ENCODE measurements at regions not wholly inside any gene's neighbourhood (a gene's known extent, or its start where the extent isn't known, plus 50 kb on each side); places are given as distances from the start of the nearest gene placed in this dataset.
A peak's percentile ranks its signal among the peaks of the same experiment; 100 is the strongest.

- no peak for DNase-seq (ENCODE audit: low spot score)
- TF ChIP-seq, protein P1, sequence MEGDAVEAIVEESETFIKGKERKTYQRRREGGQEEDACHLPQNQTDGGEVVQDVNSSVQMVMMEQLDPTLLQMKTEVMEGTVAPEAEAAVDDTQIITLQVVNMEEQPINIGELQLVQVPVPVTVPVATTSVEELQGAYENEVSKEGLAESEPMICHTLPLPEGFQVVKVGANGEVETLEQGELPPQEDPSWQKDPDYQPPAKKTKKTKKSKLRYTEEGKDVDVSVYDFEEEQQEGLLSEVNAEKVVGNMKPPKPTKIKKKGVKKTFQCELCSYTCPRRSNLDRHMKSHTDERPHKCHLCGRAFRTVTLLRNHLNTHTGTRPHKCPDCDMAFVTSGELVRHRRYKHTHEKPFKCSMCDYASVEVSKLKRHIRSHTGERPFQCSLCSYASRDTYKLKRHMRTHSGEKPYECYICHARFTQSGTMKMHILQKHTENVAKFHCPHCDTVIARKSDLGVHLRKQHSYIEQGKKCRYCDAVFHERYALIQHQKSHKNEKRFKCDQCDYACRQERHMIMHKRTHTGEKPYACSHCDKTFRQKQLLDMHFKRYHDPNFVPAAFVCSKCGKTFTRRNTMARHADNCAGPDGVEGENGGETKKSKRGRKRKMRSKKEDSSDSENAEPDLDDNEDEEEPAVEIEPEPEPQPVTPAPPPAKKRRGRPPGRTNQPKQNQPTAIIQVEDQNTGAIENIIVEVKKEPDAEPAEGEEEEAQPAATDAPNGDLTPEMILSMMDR (IDR thresholded peaks at IDR 0.05; ENCODE audit: borderline replicate concordance, control extremely low read depth, extremely low read depth, insufficient read depth, missing control alignments), result no peak
- in situ Hi-C loops (cut with MboI; ENCODE audit: low sequenced_read_pairs, unreplicated experiment), result no loop called here
Observed at GRCh38 chr10:84765086-84765485, 436.7 kb downstream of the CCSER2 start.

GRCh38 chr10:84765656-84766055, 437.3 kb downstream of the CCSER2 start:
- TF ChIP-seq, protein P1 (IDR thresholded peaks at IDR 0.05; ENCODE audit: borderline replicate concordance, control extremely low read depth, extremely low read depth, insufficient read depth, missing control alignments), result no peak
- DNase-seq (ENCODE audit: low spot score), result no peak
- in situ Hi-C loops (cut with MboI; ENCODE audit: low sequenced_read_pairs, unreplicated experiment), result no loop called here

- in situ Hi-C loops (cut with MboI; ENCODE audit: low sequenced_read_pairs, unreplicated experiment), result no loop called here
- TF ChIP-seq, protein P1 (IDR thresholded peaks at IDR 0.05; ENCODE audit: borderline replicate concordance, control extremely low read depth, extremely low read depth, insufficient read depth, missing control alignments), result no peak
- DNase-seq (ENCODE audit: low spot score), result no peak
Observed at GRCh38 chr10:84766923-84767322, 438.5 kb downstream of the CCSER2 start.

DNA sequence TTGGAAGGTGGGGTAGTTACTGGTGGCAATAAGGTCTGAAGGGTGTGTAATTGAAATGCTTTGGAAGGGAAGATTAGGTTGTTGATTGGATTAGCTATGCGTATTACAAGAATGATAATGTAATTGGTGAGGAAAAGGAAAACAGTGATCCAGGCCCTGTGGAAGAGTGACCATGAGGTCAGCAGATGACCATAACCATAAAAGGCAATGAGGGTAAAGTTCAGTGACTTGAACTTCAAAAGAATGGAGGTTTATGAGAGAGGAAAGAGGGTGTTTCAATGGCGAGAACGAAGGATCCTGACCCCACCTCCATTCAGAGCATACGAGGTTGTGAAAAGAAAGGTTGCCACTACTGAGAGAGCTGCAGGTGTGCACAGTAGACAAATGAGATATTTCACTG, 439.7 kb downstream of the CCSER2 start:
- in situ Hi-C loops (cut with MboI; ENCODE audit: low sequenced_read_pairs, unreplicated experiment), result no loop called here
- TF ChIP-seq, protein P1 (IDR thresholded peaks at IDR 0.05; ENCODE audit: borderline replicate concordance, control extremely low read depth, extremely low read depth, insufficient read depth, missing control alignments), result no peak
- no peak for DNase-seq (ENCODE audit: low spot score)

DNA sequence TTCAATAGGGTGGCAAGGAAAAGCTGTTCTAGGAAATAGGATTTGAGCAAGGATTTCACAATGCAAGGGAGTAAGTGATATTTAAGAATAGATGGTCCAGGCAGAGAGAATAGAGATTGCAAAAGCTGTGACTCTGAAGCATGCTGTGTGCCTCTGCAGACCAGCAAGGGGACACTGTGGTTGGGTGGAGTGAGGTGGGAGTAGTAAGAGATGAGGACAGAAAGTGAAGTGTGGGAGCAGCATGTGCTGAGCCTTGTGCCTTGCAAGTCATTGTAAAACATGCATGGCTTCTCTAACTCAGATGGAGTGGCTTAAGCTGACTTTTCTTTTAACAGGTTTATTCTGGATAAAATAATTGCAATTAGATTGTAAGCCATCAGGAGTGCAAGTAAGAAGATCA, 442.4 kb downstream of the CCSER2 start:
- no peak for DNase-seq (ENCODE audit: low spot score)
- in situ Hi-C loops (cut with MboI; ENCODE audit: low sequenced_read_pairs, unreplicated experiment), result no loop called here
- TF ChIP-seq, protein P1 (IDR thresholded peaks at IDR 0.05; ENCODE audit: borderline replicate concordance, control extremely low read depth, extremely low read depth, insufficient read depth, missing control alignments), result no peak

GRCh38 chr10:84783386-84783785, 455.0 kb downstream of the CCSER2 start:
- in situ Hi-C loops (cut with MboI; ENCODE audit: low sequenced_read_pairs, unreplicated experiment), result no loop called here
- DNase-seq (ENCODE audit: low spot score), result peak; percentile 47
- TF ChIP-seq, protein P1 (IDR thresholded peaks at IDR 0.05; ENCODE audit: borderline replicate concordance, control extremely low read depth, extremely low read depth, insufficient read depth, missing control alignments), result peak; percentile 64

DNA sequence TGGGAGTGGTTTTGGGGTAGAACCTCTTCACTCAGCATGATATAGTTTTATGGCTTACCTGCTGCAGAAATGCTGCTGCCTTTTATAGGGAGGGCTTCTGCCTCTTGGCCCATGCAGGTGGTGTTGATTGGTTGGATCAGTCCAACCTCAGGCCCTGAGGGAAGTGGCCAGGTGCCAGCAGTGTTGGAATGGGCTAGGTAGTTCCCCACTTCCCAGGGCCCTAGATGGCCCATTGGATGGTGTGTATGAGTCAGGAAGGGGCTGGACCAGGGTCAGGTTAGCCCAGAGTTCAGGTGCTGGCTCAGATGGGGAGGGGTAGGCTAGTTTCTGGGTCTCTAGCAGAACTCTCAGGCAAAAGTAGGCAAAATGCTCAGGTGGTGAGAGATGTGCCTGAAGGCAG, 455.5 kb downstream of the CCSER2 start:
- TF ChIP-seq, protein P1 (IDR thresholded peaks at IDR 0.05; ENCODE audit: borderline replicate concordance, control extremely low read depth, extremely low read depth, insufficient read depth, missing control alignments), result no peak
- DNase-seq (ENCODE audit: low spot score), result no peak
- in situ Hi-C loops (cut with MboI; ENCODE audit: low sequenced_read_pairs, unreplicated experiment), result no loop called here

All from GM13976 (cell line).